ENCODE measurements at regions not wholly inside any gene's neighbourhood (a gene's known extent, or its start where the extent isn't known, plus 50 kb on each side); places are given as distances from the start of the nearest gene placed in this dataset.

DNA sequence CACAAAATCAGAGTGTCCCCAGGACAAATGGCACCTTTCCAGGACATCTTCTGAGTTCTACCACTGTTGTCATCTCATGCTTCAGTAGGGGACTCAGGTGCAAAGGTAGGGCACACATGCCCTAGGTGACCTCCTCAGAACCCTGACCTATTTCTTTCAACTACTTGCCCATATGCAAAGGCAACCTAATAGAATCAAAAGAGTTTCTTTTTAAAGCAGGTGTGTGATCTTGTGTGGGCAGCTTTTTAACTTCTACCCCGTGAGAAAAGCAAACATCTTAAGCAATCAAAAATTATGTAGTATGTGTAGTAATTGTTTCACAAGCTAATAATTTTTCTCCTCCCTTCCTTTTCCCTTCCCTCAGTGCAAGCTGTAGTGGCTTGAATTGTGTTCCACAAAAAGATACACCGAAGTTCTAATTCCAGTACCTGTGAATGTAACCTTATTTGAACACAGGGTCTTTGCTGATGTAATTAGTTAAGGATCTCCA, 333.1 kb downstream of the RND3 start:
- H3K23me2 ChIP-seq (ENCODE audit: insufficient read length, low read depth, low read length, poor library complexity, severe bottlenecking): no peaks in the 10 kb centered on the region
- no peak overlapping the region for H2BK15ac ChIP-seq (ENCODE audit: low read depth, low read length)
- H4K20me1 ChIP-seq (ENCODE audit: control insufficient read depth, insufficient read depth, insufficient read length): no peaks in the 10 kb centered on the region
- H3K4ac ChIP-seq (ENCODE audit: low read depth, low read length): no peak overlapping the region
- no peak overlapping the region for H2BK120ac ChIP-seq (ENCODE audit: low read depth, low read length, poor library complexity, severe bottlenecking)
- no peak overlapping the region for H4K8ac ChIP-seq (replicated peaks; ENCODE audit: insufficient read length, low read depth, low read length)
- WGBS (ENCODE audit: extremely low coverage, insufficient read length, low lambda C conversion rate): no CpG with 5 or more reads among the region's 2 CpGs
- H3K9me3 ChIP-seq (ENCODE audit: control insufficient read depth, low read depth, low read length): no peaks in the 10 kb centered on the region
- H3K79me2 ChIP-seq (ENCODE audit: insufficient read depth, low read length): no peaks in the 10 kb centered on the region
- H3K14ac ChIP-seq (ENCODE audit: insufficient read depth, low read length): no peak overlapping the region
- Mint-ChIP-seq H3K4me1 (no peaks in the 10 kb centered on the region), H3K27me3 (ENCODE audit: low read depth) (no peaks in the 10 kb centered on the region), H3K4me3 (no peak overlapping the region), H3K36me3 (ENCODE audit: insufficient read depth in 1 of 3, low read depth in 3 of 3) (no peaks in the 10 kb centered on the region; a peak in 1 of 7 replicates), H3K9me3 (no peaks in the 10 kb centered on the region; a peak in 2 of 5 replicates), H3K27ac (no peak overlapping the region)
- no peak overlapping the region for H2AFZ ChIP-seq (ENCODE audit: low read length)
- DNase-seq: no peak
- H2BK12ac ChIP-seq (ENCODE audit: insufficient read length, low read depth, low read length): no peak overlapping the region
- no peak overlapping the region for H3K4me2 ChIP-seq (ENCODE audit: insufficient read depth, insufficient read length, low read length)
- H2BK5ac ChIP-seq (ENCODE audit: insufficient read length, low read length): no peak overlapping the region
- no peak overlapping the region for H3K56ac ChIP-seq (ENCODE audit: insufficient read length, low read depth, low read length)
- H3K27ac ChIP-seq (ENCODE audit: insufficient read length, low read depth, low read length): no peak overlapping the region
- H2BK20ac ChIP-seq (ENCODE audit: low read depth, low read length, poor library complexity, severe bottlenecking): no peak overlapping the region
- H3K18ac ChIP-seq (ENCODE audit: insufficient read length, low read depth, low read length): no peak overlapping the region
- H2AK5ac ChIP-seq (ENCODE audit: insufficient read length, low read length): no peak overlapping the region
- no peaks in the 10 kb centered on the region for H3K27me3 ChIP-seq (ENCODE audit: insufficient read depth, low read length)
- H3K79me1 ChIP-seq (ENCODE audit: insufficient read depth, low read depth, low read length, poor library complexity, severe bottlenecking): no peaks in the 10 kb centered on the region
- no peaks in the 10 kb centered on the region for H3K4me1 ChIP-seq (ENCODE audit: insufficient read depth, low read length)
- H3K9ac ChIP-seq (ENCODE audit: extremely low read depth, insufficient read length, low read length): no peak overlapping the region
- H4K5ac ChIP-seq (ENCODE audit: insufficient read length, low read depth, low read length): no peak overlapping the region
- no peak overlapping the region for H3K23ac ChIP-seq (ENCODE audit: insufficient read length, low read depth, low read length)
- TF ChIP-seq, protein P1, sequence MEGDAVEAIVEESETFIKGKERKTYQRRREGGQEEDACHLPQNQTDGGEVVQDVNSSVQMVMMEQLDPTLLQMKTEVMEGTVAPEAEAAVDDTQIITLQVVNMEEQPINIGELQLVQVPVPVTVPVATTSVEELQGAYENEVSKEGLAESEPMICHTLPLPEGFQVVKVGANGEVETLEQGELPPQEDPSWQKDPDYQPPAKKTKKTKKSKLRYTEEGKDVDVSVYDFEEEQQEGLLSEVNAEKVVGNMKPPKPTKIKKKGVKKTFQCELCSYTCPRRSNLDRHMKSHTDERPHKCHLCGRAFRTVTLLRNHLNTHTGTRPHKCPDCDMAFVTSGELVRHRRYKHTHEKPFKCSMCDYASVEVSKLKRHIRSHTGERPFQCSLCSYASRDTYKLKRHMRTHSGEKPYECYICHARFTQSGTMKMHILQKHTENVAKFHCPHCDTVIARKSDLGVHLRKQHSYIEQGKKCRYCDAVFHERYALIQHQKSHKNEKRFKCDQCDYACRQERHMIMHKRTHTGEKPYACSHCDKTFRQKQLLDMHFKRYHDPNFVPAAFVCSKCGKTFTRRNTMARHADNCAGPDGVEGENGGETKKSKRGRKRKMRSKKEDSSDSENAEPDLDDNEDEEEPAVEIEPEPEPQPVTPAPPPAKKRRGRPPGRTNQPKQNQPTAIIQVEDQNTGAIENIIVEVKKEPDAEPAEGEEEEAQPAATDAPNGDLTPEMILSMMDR (conservative IDR thresholded peaks at IDR 0.05): no peak
- no peak overlapping the region for H3T11ph ChIP-seq (ENCODE audit: low read length)
- no peak overlapping the region for H4K91ac ChIP-seq (ENCODE audit: insufficient read length, low read depth, low read length)
